H1 (cell line): ENCODE measurements at regions not wholly inside any gene's neighbourhood (a gene's known extent, or its start where the extent isn't known, plus 50 kb on each side); places are given as distances from the start of the nearest gene placed in this dataset.

Source experiments
- CTCF ChIA-PET: fragments of 300-600 bp; sonication (Branson Sonifier 250); formaldehyde crosslinking; loops from one replicate; lab custom pipeline; 2021; ENCODE audit not compliant: partially characterized antibody; lab: Charles Lee
- POLR2A ChIA-PET: fragments of 300-600 bp; sonication (Branson Sonifier 250); formaldehyde crosslinking; loops from one replicate; lab custom pipeline; 2021; ENCODE audit warnings: inconsistent platforms; ENCODE audit not compliant: partially characterized antibody; lab: Charles Lee
- DNase-seq, 2 experiments: peaks; one replicate each; pipeline versions ENCODE4 v3.0.0 to v3.0.0-alpha.2; 2010 to 2022; ENCODE audit warnings: low spot score in 2 of 2, low read depth in 1 of 2, mixed read lengths in 1 of 2
- FAIRE-seq: peaks from 2 replicates; lab custom pipeline; 2011; peaks lifted over from hg19 to GRCh38; lab: Jason Lieb, UNC
- H2AFZ ChIP-seq: 2 replicates; pipeline ENCODE4 v1.8.1; 2012; ENCODE audit warnings: low read length, inconsistent platforms
- H2AK5ac ChIP-seq: 2 replicates; pipeline ENCODE4 v1.6.1; 2013; ENCODE audit warnings: low read depth, low read length
- H2BK120ac ChIP-seq: replicated peaks from 2 replicates; pipeline ENCODE3; 2013; ENCODE audit warnings: low read depth, low read length, inconsistent platforms
- H2BK12ac ChIP-seq: 2 replicates; pipeline ENCODE4 v1.6.1; 2013; ENCODE audit warnings: low read depth, low read length
- H2BK15ac ChIP-seq: 2 replicates; pipeline ENCODE4 v1.6.1; 2013; ENCODE audit warnings: low read length
- H2BK20ac ChIP-seq: 2 replicates; pipeline ENCODE4 v1.6.1; 2013; ENCODE audit warnings: low read length
- H2BK5ac ChIP-seq: 2 replicates; pipeline ENCODE4 v1.6.1; 2013; ENCODE audit warnings: low read depth, low read length
- H3K14ac ChIP-seq: 2 replicates; pipeline ENCODE4 v1.6.1; 2013; ENCODE audit warnings: inconsistent platforms; ENCODE audit not compliant: insufficient read length
- H3K18ac ChIP-seq: 2 replicates; pipeline ENCODE4 v1.6.1; 2013; ENCODE audit warnings: low read length; ENCODE audit errors: extremely low read depth
- H3K23ac ChIP-seq: 2 replicates; pipeline ENCODE4 v1.6.1; 2013; ENCODE audit warnings: inconsistent platforms; ENCODE audit not compliant: insufficient read length
- H3K23me2 ChIP-seq: 2 replicates; pipeline ENCODE4 v1.6.1; 2013; ENCODE audit warnings: low read depth, low read length
- H3K27ac ChIP-seq: 2 replicates; pipeline ENCODE4 v1.6.1; 2011; ENCODE audit warnings: low read depth, low read length, inconsistent platforms
- H3K27me3 ChIP-seq, 4 experiments: replicated peaks in 1 of 4; 1 replicate in 1 of 4; 2 replicates in 3 of 4; pipeline versions ENCODE4 v1.6.1 to v1.8.1; 2011 to 2013; ENCODE audit warnings: low read length in 3 of 4, mild to moderate bottlenecking in 3 of 4, inconsistent platforms in 2 of 4, mixed read lengths in 2 of 4, moderate library complexity in 1 of 4; ENCODE audit not compliant: control insufficient read depth in 3 of 4, insufficient read depth in 3 of 4; ENCODE audit errors: extremely low read depth in 1 of 4
- H3K36me3 ChIP-seq, 4 experiments: 2 replicates each; pipeline versions ENCODE4 v1.6.1 to v1.8.1; 2011 to 2013; ENCODE audit warnings: mild to moderate bottlenecking in 4 of 4, low read length in 3 of 4, moderate library complexity in 2 of 4, control low read depth in 1 of 4, inconsistent platforms in 1 of 4; ENCODE audit not compliant: insufficient read depth in 4 of 4, control insufficient read depth in 2 of 4
- H3K4ac ChIP-seq: replicated peaks from 2 replicates; pipeline ENCODE3; 2013; ENCODE audit warnings: low read length, low read depth, mixed read lengths, inconsistent platforms; ENCODE audit not compliant: insufficient read length
- H3K4me1 ChIP-seq, 4 experiments: replicated peaks in 1 of 4; 1 replicate in 1 of 4; 2 replicates in 3 of 4; pipeline versions ENCODE4 v1.6.1 to v1.8.1; 2011 to 2013; ENCODE audit warnings: low read length in 3 of 4, inconsistent platforms in 2 of 4, mixed read lengths in 1 of 4; ENCODE audit not compliant: insufficient read depth in 4 of 4, control insufficient read depth in 3 of 4
- H3K4me2 ChIP-seq, 2 experiments: 2 replicates each; pipeline versions ENCODE4 v1.6.1 to v1.8.1; 2011 to 2013; ENCODE audit warnings: low read depth in 2 of 2, low read length in 2 of 2, control low read depth in 1 of 2, inconsistent platforms in 1 of 2, mild to moderate bottlenecking in 1 of 2; ENCODE audit not compliant: insufficient read depth in 1 of 2
- H3K4me3 ChIP-seq, 4 experiments: fragments of 200-600, 300-600 bp in 1 of 4; sonication (generic), shearing (Covaris generic), sonication (Bioruptor Twin) in 1 of 4; 2 replicates each; pipeline versions ENCODE4 v1.5.1 to v1.8.1; 2011 to 2016; ENCODE audit warnings: low read length in 4 of 4, low read depth in 3 of 4, control low read depth in 2 of 4, inconsistent platforms in 2 of 4, mild to moderate bottlenecking in 2 of 4, mixed read lengths in 1 of 4, moderate library complexity in 1 of 4; ENCODE audit not compliant: insufficient read depth in 2 of 4; ENCODE audit errors: extremely low read depth in 1 of 4
- H3K56ac ChIP-seq: replicated peaks from 2 replicates; pipeline ENCODE3; 2013; ENCODE audit warnings: low read depth, mild to moderate bottlenecking, mixed read lengths, low read length, inconsistent platforms; ENCODE audit not compliant: insufficient read length
- H3K79me1 ChIP-seq: 2 replicates; pipeline ENCODE4 v1.6.1; 2013; ENCODE audit warnings: low read depth, low read length, control low read depth
- H3K79me2 ChIP-seq, 2 experiments: 2 replicates each; pipeline versions ENCODE4 v1.6.1 to v1.8.1; 2012 to 2013; ENCODE audit warnings: low read length in 2 of 2, mild to moderate bottlenecking in 2 of 2, inconsistent platforms in 1 of 2; ENCODE audit not compliant: insufficient read depth in 2 of 2, control insufficient read depth in 1 of 2
- H3K9ac ChIP-seq, 4 experiments: replicated peaks in 1 of 4; 1 replicate in 1 of 4; 2 replicates in 3 of 4; pipeline versions ENCODE4 v1.6.1 to v1.8.1; 2011 to 2013; ENCODE audit warnings: low read depth in 3 of 4, low read length in 3 of 4, control low read depth in 2 of 4, mild to moderate bottlenecking in 2 of 4, moderate library complexity in 2 of 4, inconsistent platforms in 1 of 4; ENCODE audit errors: extremely low read depth in 1 of 4
- H3K9me3 ChIP-seq, 2 experiments: 2 replicates each; pipeline versions ENCODE4 v1.6.1 to v1.8.1; 2012 to 2013; ENCODE audit warnings: mild to moderate bottlenecking in 2 of 2, moderate library complexity in 2 of 2, control low read depth in 1 of 2, inconsistent platforms in 1 of 2, low read depth in 1 of 2, low read length in 1 of 2, mixed read lengths in 1 of 2; ENCODE audit not compliant: insufficient read depth in 2 of 2
- H4K20me1 ChIP-seq, 2 experiments: replicated peaks in 1 of 2; 2 replicates each; pipeline versions ENCODE3 to v1.8.1; 2011 to 2013; ENCODE audit warnings: inconsistent platforms in 2 of 2, low read length in 2 of 2, mild to moderate bottlenecking in 1 of 2; ENCODE audit not compliant: insufficient read depth in 2 of 2, control insufficient read depth in 1 of 2
- H4K5ac ChIP-seq: 2 replicates; pipeline ENCODE4 v1.6.1; 2013; ENCODE audit warnings: low read length, low read depth, mixed read lengths, inconsistent platforms; ENCODE audit not compliant: insufficient read length
- H4K8ac ChIP-seq: 2 replicates; pipeline ENCODE4 v1.8.0; 2013; ENCODE audit warnings: mild to moderate bottlenecking, moderate library complexity, low read length, inconsistent platforms; ENCODE audit not compliant: insufficient read depth; ENCODE audit errors: extremely low read depth
- H4K91ac ChIP-seq: replicated peaks from 2 replicates; pipeline ENCODE3; 2013; ENCODE audit warnings: low read length, mixed read lengths, inconsistent platforms; ENCODE audit not compliant: insufficient read length
- TCF12 ChIP-seq: IDR thresholded peaks from 2 replicates; pipeline ENCODE4 v1.6.1; 2011; ENCODE audit warnings: low read depth, mild to moderate bottlenecking, low read length
- TF ChIP-seq, protein P1 (sequence below), 3 experiments: IDR thresholded peaks; 1 replicate in 2 of 3; 2 replicates in 1 of 3; pipeline versions ENCODE4 v1.5.1 to v1.6.1; 2011; ENCODE audit warnings: low read length in 3 of 3, mild to moderate bottlenecking in 3 of 3, inconsistent platforms in 2 of 3, low read depth in 1 of 3, moderate library complexity in 1 of 3; ENCODE audit not compliant: insufficient read depth in 1 of 3; ENCODE audit errors: control extremely low read depth in 1 of 3

- no peak overlapping the region for H4K5ac ChIP-seq
- no peak overlapping the region for H2BK5ac ChIP-seq
- H2BK20ac ChIP-seq, result no peak overlapping the region
- FAIRE-seq (no peak), DNase-seq (no peak)
- H3K79me1 ChIP-seq, result no peaks in the 10 kb centered on the region
- H3K23me2 ChIP-seq, result peaks cover 2% of the 10 kb centered on the region; the same call in 1 of the 2 replicates
- no peak overlapping the region for H3K56ac ChIP-seq
- POLR2A ChIA-PET, result no interaction called here
- no peak overlapping the region for H3K4ac ChIP-seq
- no peak overlapping the region for H2AFZ ChIP-seq
- H4K20me1 ChIP-seq, result peaks cover 0 to 2% of the 10 kb centered on the region in 2 experiments
- H3K23ac ChIP-seq, result no peak overlapping the region
- H2BK12ac ChIP-seq, result no peak overlapping the region
- no peak overlapping the region for H4K8ac ChIP-seq
- no peak overlapping the region for H4K91ac ChIP-seq
- H3K36me3 ChIP-seq, result peaks cover 0 to 11% (median 3%) of the 10 kb centered on the region in 4 experiments; a peak in 5 of 8 replicates
- H3K4me1 ChIP-seq, result peaks cover 5 to 7% (median 6%) of the 10 kb centered on the region in 4 experiments; a peak in 5 of 7 replicates
- H3K4me2 ChIP-seq, result no peak overlapping the region
- no peaks in the 10 kb centered on the region for H3K9me3 ChIP-seq
- CTCF ChIA-PET, result no interaction called here
- no peak overlapping the region for H2AK5ac ChIP-seq
- no peaks in the 10 kb centered on the region for H3K79me2 ChIP-seq
- no peak overlapping the region for H2BK15ac ChIP-seq
- H3K4me3 ChIP-seq, result no peak overlapping the region
- no peaks in the 10 kb centered on the region for H3K27me3 ChIP-seq
- no peak overlapping the region for H2BK120ac ChIP-seq
- H3K18ac ChIP-seq, result no peak overlapping the region
- H3K27ac ChIP-seq, result no peak overlapping the region
- TF ChIP-seq, protein P1, sequence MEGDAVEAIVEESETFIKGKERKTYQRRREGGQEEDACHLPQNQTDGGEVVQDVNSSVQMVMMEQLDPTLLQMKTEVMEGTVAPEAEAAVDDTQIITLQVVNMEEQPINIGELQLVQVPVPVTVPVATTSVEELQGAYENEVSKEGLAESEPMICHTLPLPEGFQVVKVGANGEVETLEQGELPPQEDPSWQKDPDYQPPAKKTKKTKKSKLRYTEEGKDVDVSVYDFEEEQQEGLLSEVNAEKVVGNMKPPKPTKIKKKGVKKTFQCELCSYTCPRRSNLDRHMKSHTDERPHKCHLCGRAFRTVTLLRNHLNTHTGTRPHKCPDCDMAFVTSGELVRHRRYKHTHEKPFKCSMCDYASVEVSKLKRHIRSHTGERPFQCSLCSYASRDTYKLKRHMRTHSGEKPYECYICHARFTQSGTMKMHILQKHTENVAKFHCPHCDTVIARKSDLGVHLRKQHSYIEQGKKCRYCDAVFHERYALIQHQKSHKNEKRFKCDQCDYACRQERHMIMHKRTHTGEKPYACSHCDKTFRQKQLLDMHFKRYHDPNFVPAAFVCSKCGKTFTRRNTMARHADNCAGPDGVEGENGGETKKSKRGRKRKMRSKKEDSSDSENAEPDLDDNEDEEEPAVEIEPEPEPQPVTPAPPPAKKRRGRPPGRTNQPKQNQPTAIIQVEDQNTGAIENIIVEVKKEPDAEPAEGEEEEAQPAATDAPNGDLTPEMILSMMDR (IDR thresholded peaks at IDR 0.05; ENCODE audit: control extremely low read depth in 1 of 3, insufficient read depth in 1 of 3, low read depth in 1 of 3, low read length in 3 of 3), result no peak
- TF ChIP-seq TCF12, result no peak
- H3K9ac ChIP-seq, result no peak overlapping the region
- H3K14ac ChIP-seq, result no peak overlapping the region
These were observed 399.5 kb upstream of the TNC start for GRCh38 chr9:115517335-115518075.
